GM19240 (cell line): ENCODE measurements at regions not wholly inside any gene's neighbourhood (a gene's known extent, or its start where the extent isn't known, plus 50 kb on each side); places are given as distances from the start of the nearest gene placed in this dataset.
"Not testable (repeated sequence)": the region's sequence is repeated elsewhere in the genome, so short reads cannot be mapped to it uniquely, and the experiment has no call there.

Experiments used
- DNase-seq: peaks from one replicate; pipeline ENCODE4 v3.0.0; 2011; ENCODE audit warnings: low spot score; ENCODE audit not compliant: insufficient read length

GRCh38 chr13:106101201-106101600 lies 434.3 kb downstream of the EFNB2 start:
- no peak for DNase-seq

- DNase-seq, result no peak
Observed at GRCh38 chr13:106100171-106100919, 435.1 kb downstream of the EFNB2 start.

- DNase-seq, result no peak
Observed at GRCh38 chr13:106099765-106100164, 435.7 kb downstream of the EFNB2 start.

- no peak for DNase-seq
Observed at GRCh38 chr13:106098778-106099177, 436.7 kb downstream of the EFNB2 start.

GRCh38 chr13:106096661-106097092 lies 438.8 kb downstream of the EFNB2 start:
- no peak for DNase-seq

- DNase-seq, result no peak
Observed at GRCh38 chr13:106095919-106096318, 439.5 kb downstream of the EFNB2 start.

- DNase-seq, result no peak
Observed at GRCh38 chr13:106095406-106095805, 440.1 kb downstream of the EFNB2 start.

- DNase-seq, result no peak
Observed at GRCh38 chr13:106090001-106090400, 445.5 kb downstream of the EFNB2 start.

- DNase-seq, result no peak
Observed at GRCh38 chr13:106089261-106089980, 446.0 kb downstream of the EFNB2 start.

- DNase-seq, result no peak
Observed at GRCh38 chr13:106088085-106088484, 447.4 kb downstream of the EFNB2 start.

- no peak for DNase-seq
Observed at GRCh38 chr13:106087201-106087600, 448.3 kb downstream of the EFNB2 start.

GRCh38 chr13:106083620-106084350 lies 451.7 kb downstream of the EFNB2 start:
- DNase-seq, result no peak

- not testable (repeated sequence) for DNase-seq
Observed at GRCh38 chr13:106081221-106081620, 454.2 kb downstream of the EFNB2 start.

- DNase-seq, result no peak
Observed at GRCh38 chr13:106078191-106078590, 457.3 kb downstream of the EFNB2 start.

GRCh38 chr13:106077017-106077416 lies 458.4 kb downstream of the EFNB2 start:
- DNase-seq, result no peak

- no peak for DNase-seq
Observed at GRCh38 chr13:106072014-106072413, 463.4 kb downstream of the EFNB2 start.

GRCh38 chr13:106063591-106064313 lies 471.7 kb downstream of the EFNB2 start:
- DNase-seq, result no peak

- no peak for DNase-seq
Observed at GRCh38 chr13:106061781-106062180, 473.7 kb downstream of the EFNB2 start.

GRCh38 chr13:106056851-106057250 lies 478.6 kb downstream of the EFNB2 start:
- no peak for DNase-seq

GRCh38 chr13:106052200-106052767 lies 483.2 kb downstream of the EFNB2 start:
- no peak for DNase-seq

- DNase-seq, result no peak
Observed at GRCh38 chr13:106049171-106049570, 486.3 kb downstream of the EFNB2 start.
